AG08396 (cell line): ENCODE measurements at regions not wholly inside any gene's neighbourhood (a gene's known extent, or its start where the extent isn't known, plus 50 kb on each side); places are given as distances from the start of the nearest gene placed in this dataset.
"Not testable (repeated sequence)": the region's sequence is repeated elsewhere in the genome, so short reads cannot be mapped to it uniquely, and the experiment has no call there.

Experiments used
- DNase-seq: peaks from one replicate; pipeline ENCODE4 v3.0.0; 2012; ENCODE audit warnings: low spot score, mixed read lengths

- DNase-seq = no peak
Observed at GRCh38 chr10:65275296-65275695, 1650.5 kb upstream of the LRRTM3 start.

- no peak for DNase-seq
Observed at GRCh38 chr10:65284495-65285041, 1641.3 kb upstream of the LRRTM3 start.

- DNase-seq = not testable (repeated sequence)
Observed at GRCh38 chr10:65285726-65286125, 1640.1 kb upstream of the LRRTM3 start.

DNA sequence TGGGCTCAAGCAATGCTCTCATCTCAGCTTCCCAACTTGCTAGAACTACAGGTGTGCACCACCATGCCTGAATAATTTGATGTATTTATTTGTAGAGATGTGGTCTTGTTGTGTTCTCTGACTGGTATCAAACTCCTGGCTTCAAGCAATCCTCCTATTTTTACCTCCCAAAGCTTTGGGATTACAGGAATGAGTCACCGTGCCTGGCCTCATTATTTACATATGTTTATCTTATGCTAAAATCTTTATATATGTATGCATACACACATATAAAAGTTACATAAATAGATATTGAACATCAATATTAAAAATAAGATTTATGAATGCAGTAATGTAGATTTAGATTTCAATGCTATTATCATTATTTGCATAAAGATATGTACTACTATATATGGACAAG is 1634.5 kb upstream of the LRRTM3 start:
- no peak for DNase-seq

DNA sequence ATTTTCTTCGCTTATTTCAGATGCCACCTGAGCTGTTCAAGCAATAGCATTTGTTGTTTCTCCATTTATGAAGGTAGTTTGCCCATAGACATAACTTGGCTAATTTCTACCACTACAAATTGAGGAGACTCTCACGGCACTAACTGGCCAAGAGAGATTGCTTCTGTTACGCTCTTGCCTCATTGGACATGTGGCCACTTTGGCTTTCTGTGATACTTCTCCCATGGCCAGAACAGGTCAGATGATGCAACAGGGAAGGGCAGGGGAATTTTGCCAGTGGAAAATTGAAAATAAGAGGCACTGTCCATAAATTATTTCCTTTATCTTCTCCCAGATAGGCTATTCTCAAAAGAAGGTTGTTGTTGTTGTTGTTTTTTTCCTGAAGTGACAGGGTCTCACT is 1633.3 kb upstream of the LRRTM3 start:
- no peak for DNase-seq

GRCh38 chr10:65294329-65294728 is 1631.5 kb upstream of the LRRTM3 start:
- DNase-seq = no peak

DNA sequence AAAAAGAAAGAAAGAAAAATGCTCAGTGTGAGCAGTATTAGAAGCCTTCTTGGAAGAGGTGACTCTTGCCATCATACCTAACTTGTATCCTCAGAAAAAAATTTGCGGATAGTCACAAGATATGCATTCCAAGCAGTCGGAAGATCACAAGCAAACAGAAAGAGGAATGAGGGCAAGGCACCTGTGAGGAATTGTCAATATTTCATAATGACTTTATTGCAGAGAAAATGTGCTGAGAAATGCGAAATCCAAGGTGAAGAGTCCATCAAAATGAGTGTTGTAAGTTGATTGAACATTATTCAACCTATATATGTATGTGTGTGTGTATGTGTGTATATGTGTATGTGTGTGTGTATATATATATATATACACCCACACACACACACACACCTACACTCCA is 1624.7 kb upstream of the LRRTM3 start:
- DNase-seq = no peak

DNA sequence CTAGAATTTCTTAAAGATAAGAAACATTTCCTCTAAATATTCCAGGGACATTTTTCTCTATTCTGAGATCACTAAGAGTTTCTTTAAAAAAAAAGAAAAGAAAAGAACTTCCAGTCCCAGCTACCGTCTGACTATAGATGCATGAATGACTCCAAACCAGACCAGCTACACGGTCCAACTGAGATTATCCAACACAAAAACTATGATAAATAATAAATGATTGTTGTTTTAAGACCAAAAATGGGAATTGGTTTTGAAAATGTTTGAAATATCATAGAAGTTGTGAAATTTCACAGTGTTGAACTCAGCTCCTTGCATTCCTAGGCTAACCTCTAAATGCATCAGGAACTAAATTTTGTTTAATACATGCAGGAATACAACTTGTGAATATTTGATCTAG is 1619.6 kb upstream of the LRRTM3 start:
- DNase-seq = no peak

GRCh38 chr10:65312876-65313275 is 1613.0 kb upstream of the LRRTM3 start:
- no peak for DNase-seq

- no peak for DNase-seq
Observed at GRCh38 chr10:65313406-65313805, 1612.4 kb upstream of the LRRTM3 start.

GRCh38 chr10:65314253-65314652 is 1611.6 kb upstream of the LRRTM3 start:
- no peak for DNase-seq

DNA sequence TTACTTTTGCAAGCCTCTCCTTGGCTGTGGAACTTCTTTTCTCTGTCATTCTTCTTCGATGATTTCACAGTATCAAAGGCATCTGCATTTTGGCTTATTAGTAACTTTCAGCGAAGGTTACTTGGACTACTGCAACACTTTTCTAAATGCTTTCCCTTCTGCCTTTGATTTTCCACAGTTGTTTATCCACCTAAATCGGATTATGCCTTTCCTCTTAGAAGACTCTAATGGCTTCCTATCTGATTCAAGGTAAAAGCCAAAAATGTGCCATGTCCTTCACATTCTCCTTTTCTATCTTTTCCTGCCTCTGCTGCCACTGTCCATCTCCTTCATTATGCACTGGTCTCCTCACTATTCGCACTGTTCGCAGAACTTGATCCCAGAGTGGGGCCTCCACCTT is 1606.3 kb upstream of the LRRTM3 start:
- DNase-seq = no peak

GRCh38 chr10:65320236-65321026 is 1605.4 kb upstream of the LRRTM3 start:
- no peak for DNase-seq

GRCh38 chr10:65323802-65324201 is 1602.0 kb upstream of the LRRTM3 start:
- no peak for DNase-seq

DNA sequence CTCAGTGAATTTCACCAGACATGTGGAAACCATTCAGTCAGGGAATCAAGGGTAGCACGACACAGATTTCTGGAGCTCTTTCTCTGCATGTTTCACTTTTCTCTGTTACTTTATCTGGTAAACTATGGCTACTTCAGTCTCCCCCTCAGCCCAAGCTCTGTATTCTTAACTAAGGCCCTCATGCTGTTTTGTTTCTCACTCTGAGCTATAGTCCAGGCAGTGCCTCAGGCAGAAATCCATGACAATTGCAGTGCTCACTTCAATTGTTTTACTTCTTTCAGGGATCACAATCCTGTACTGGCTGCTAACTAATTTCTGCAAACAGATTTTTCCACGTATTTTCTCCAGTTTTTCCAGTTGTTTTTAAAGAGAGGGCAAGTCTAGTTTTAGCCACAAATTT is 1599.9 kb upstream of the LRRTM3 start:
- no peak for DNase-seq

DNA sequence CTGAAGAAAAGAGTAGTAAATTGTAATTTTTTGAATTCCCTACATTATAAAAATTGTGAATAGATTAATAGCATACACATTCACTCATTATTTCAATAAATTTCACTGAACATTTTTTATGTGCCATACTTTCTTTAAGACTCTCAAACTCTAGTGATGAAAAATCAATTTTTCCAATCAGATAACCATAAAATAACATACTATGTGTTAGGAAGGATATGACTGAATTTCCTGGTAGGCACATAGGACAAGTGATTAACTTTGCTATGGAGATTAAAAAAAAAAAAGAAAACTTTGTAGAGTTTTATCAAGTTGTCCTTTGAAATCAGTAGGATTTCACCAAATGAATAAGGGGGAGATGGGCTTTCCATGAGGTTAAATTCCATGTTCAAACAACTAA is 1597.3 kb upstream of the LRRTM3 start:
- DNase-seq = no peak

DNA sequence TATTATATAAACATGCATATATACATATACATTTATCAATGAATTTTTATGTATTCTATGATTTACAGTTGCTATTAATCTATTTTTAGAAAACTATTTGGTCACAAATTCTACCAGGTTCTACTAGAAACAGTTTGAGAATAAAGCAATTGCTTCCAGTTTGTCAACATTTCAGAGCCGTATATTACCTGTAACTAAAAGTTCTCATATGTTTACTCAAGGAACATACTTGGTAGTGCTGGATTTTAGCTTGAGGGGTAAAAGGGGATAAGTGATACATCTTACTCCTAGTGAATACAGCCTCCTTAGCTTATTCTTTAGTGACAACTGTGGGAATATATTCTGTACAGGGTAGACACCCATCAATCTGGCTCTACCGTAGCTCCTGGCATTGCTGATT is 1590.5 kb upstream of the LRRTM3 start:
- DNase-seq = no peak

DNA sequence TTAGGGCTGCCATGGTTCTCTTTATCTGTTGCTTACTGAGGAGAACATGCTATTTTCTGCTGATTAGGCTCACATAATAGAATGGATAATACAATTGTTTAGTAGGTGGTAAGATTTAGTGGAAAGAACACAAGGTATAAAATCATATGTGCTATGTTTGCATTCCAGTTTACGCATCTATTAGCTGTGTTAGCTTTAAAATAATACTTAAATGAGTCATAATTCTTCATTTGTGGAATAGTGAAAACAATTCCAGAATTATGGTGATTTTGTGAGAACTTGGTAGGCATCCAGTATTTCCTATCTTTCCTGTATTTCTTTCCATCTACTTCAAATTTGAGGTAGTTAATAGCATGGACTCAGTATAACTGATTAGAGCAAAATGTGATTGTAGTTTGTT is 1585.5 kb upstream of the LRRTM3 start:
- no peak for DNase-seq

- no peak for DNase-seq
Observed at GRCh38 chr10:65341323-65341925, 1584.4 kb upstream of the LRRTM3 start.

- no peak for DNase-seq
Observed at GRCh38 chr10:65342245-65342644, 1583.6 kb upstream of the LRRTM3 start.

DNA sequence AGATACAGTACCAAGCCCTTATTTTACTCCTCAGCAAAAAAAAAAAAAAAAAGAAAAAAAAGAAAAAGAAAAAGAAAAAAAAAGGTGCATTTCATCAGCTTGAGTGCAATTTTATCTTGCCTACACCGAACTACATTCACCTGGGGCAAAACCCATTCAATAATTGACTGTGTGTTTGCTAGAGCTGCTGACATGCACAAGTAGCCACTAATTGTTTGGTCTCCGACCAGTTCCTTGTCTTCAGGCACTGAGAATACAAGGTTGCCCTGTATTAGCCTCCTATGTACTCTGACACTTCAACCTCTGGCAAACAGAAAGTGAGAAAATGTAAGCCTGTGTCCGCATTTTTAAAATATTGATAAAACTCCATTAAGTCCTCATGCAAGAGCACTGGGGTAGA is 1579.4 kb upstream of the LRRTM3 start:
- no peak for DNase-seq

DNA sequence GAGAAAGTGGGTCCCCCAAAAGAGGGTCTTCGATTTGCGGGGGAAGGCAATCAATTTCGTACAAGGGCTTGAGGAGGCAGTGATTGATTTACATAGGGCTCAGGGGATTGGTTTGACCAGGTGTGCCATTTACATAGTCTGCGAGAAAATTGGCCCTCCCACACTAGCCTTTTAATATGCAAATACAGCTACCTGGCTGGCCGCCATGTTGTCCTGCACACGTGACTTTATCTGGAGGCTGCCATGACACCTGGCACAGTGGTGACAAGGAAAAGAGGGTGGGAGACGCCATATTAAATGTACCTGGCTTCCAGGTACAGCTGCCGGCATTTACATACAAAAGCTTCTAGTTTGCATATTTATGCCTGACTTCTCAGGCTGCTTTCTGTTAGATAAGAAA is 1577.2 kb upstream of the LRRTM3 start:
- no peak for DNase-seq

GRCh38 chr10:65350611-65351010 is 1575.2 kb upstream of the LRRTM3 start:
- DNase-seq = no peak
